Dermis blood vessel endothelial cell (primary cell): ENCODE measurements at regions not wholly inside any gene's neighbourhood (a gene's known extent, or its start where the extent isn't known, plus 50 kb on each side); places are given as distances from the start of the nearest gene placed in this dataset.
A peak's percentile ranks its signal among the peaks of the same experiment; 100 is the strongest.

Experiments used
- DNase-seq: peaks from one replicate; pipeline ENCODE4 v3.0.0; 2010

DNA sequence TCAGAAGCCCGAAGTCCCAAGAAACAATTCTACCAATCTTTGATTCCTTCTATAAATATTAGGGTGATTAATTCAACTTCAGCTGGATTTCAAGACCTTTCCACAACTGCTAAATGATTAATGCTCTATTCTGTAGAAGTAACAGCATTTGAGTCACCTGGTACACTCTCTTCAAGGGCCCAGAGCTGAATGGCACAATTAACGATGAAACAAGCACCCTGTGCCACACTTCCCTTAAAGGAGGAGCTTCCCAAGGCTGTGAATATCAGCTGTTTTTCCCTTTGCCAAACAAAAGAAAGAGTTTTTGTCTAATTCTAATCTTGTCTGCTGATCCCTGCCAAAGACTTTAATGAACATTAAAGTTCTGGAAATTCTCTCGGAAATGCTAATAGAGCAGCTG lies 56.0 kb downstream of the BOD1L2 start:
- no peak for DNase-seq

DNA sequence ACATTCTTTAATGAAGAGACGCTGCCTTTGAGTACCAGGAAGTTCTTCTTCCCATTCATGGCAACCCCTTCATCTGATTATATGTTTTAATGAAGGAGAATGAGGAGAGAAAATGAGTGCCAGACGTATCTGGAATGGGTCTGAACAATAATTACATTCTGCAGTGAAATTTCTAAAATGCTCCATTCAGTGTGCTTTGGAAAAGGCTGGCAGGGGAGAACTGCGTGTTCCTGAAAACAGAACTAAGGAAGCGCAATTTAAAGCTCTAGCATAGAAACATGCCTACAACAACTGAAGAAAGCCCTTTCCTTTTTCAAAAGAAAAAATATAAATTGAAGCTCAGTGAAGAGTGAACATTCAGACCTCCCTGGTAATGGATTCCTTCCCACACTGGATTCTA lies 58.8 kb downstream of the BOD1L2 start:
- DNase-seq = no peak

DNA sequence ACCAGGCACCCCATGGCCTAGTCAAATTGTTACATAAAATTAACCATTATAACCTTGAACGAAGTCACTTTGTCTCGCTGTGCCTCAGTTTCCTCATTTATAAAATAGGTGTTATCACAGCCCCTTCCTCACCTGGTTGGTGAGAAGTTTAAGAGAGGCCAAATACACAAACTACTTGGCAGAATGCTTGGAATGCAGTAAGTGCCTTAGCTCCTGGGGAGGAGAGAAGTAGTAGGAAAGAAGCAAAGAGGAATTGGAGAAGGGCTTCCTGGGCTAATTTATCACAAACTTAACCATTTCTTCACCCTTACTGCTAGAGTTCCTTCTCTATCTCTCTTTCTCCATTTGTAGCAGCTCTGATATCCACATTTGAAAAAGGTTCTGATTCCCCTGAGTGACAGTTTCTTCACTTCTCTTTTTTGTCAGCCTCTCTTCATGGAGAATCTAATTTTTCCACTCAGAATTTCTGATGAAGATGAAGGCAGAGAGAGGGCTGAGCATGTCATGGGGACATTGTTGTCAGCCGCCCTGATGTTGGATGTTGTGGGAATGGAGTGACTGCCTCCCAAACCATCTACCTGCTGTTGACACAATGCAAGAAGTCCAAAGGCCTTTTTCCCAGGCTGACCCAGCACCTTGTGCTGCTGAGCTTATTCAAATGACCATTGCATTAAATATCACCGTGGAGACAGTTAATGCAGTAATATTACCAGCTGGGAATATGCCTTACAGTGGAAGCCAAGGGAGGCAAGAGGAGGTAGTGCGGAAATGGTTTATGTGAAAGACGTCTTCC lies 60.4 kb downstream of the BOD1L2 start:
- no peak for DNase-seq

DNA sequence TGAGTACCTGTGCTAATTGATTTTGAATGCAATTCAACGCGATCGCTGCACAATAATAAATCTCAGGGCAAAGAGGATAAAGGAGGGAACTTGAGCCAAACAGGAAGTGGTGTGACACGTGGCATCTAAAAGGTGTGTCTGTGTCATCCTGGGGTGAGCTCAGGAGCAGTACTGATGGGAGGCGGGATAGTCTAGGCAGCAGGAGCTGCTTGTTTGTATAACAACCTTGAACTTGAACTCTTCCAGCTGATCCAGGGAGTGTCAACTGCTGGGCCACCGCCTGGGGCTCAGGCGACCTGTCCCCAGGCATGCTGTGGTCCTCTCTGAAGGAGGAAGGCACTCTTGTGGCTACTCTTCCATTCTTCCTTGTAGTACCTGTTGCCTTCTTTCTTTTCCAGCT lies 61.2 kb downstream of the BOD1L2 start:
- DNase-seq = no peak

DNA sequence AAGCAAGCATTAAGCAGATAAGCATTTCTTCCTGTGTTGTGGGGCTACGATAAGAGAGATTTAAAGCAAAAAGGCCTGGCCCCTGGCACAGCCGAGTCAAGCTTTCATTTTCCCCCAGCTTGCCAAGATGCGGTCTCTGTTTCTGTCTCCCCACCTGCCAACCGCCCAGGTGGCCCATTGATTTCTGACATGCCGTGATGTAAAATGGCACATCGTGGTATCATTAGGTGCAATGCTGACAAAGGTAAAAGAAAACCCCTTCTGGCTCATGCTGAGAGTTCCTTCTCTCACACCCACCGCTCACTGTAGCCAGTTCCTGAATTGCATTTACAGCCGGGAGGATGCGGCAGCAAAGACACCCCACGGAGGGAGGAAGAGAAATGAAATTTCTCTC lies 62.8 kb downstream of the BOD1L2 start:
- DNase-seq = no peak

DNA sequence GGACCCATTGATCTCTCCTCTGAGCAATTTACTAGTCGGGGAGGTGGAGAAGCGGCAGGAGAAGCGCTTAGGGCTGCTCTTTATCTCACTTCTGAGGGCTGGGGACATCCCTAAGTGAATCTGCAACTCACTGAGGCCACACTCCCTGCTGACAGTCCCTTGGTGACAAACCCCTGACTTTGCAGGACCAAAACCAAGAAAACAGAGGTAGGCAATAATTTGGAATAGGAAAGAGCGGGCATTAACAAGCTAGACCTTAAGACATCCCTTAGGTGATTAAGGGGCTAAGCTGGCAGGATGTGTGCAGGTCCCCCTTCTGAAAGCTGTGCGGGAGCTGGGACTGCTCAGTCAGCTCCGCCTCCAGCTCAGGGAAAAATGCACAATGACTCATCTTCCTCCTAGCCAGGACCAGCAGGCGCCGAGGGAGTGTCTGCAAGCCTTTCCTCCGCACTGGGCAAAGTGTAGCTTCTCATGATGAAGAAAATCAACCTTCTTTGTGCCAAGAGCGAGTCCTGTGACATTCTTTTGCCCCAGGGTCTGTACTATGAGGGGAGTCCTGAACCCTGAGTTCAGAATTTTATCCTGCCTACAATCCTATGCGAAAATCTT lies 63.3 kb downstream of the BOD1L2 start:
- DNase-seq = peak; percentile 77

DNA sequence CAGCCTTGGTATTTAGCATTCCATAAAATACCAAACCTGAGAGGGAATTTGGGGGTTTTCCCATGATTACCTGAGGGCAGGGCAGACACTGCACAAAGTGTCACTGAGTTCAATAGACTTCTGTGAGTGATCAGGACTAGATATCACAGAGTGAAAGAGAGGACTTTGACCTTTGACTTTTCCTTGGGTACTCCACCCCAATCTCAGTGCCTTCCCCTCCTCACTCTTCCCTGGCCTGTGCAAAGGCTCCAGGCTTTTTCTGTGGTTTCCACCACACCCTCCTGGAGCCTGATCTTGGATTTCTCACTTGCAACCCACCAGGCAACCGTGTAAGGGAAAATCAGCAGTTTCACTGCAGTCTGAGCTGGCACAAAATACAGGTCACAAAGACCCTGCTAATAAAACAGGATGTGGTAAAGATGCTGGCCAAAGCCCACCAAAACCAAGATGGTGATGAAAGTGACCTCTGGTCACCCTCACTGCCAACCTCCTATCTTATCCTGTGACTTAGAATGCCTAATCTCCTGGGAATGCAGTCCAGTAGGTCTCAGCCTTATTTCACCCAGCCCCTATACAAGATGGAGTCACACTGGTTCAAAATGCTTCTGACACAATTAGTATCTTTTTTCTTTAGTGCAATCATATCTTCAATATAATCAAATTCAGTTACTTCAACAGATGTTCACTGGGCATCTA lies 64.0 kb downstream of the BOD1L2 start:
- DNase-seq = no peak

DNA sequence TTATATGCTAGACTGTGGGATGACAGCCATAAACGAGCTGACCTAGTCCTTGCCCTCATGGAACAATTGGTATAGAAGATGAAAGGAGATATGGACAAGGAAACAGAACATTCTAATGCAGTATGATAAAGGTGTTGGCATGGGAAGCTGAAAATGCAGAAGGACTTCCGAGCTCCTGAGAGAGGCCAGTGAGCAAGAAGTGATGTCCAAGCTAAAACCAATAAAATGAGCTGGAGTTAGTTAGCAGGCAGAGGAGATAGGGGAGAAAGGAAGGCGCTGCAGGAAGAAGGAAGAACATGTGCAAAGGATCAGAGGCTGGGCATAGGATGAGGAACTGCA lies 64.5 kb downstream of the BOD1L2 start:
- no peak for DNase-seq

DNA sequence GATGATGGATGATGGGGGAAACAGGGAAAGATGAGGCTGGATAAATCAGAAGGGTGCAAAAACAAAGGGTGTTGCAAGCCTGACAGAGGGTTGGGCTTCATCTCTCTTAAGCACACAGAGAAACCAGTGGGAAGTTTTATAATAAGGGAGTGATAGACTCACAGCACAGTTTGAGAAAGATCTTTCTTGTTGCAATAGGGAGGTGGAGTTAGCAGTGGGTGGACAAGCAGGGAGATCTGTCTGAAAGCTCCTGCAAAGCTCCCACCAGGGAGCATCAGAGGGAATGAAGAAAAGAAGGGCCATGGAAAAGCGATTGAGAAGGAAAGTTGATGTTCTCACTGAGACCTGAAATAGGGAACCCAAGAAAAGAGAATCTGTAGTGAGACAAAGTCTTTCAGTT lies 64.9 kb downstream of the BOD1L2 start:
- no peak for DNase-seq

DNA sequence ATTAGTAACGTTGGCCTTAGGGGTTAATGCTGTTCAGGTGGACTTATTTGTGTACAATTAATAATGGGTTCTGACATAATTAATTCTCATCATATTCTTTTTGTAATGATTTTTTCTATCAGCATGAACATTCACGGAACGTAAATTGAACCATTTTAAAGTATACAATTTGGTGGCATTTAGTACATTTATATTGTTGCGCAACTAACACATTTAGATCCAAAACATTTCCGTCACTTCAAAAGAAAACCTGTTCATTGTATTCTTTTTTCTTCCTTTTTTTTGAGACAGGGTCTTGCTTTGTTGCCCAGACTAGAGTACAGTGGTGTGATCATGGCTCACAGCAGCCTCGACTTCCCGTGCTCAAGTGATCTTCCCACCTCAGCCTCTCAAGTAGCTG lies 65.8 kb downstream of the BOD1L2 start:
- no peak for DNase-seq

DNA sequence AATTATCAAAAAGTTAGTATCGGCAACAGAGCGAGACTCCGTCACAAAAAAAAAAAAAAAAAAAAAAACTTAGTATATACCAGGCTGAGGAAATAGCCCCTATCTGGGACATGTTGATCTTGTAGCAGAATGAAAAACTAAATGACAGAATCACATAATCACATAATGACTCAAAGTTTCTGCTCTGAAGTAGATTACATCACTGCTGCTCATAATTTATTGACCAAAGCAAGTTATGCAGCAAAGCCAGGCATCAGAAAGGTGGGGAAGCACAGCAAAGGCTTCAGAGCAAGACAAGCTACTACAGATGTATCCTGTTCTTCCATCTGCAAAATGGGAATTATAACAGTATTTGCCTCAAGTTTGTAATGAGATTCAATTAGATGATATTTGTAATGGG lies 68.1 kb downstream of the BOD1L2 start:
- DNase-seq = no peak

DNA sequence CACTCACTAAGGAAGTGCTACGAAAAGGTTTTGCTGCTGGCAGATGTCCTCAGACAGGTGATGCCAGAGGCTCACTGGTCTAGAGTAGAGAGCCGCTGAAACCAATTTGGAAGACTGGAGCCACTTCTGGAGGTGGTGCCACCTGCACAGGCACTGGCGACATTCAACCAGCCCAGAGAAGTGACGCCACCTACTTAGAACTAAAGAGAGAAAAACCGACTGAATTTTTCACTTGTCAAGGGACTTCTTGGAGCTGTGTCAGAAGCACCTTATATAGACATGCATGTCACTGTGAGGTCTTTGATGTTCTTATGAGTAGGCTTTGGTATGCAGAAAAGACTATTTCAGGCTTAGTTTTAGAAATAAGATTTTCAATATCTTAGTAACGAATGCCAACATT lies 71.4 kb downstream of the BOD1L2 start:
- no peak for DNase-seq

DNA sequence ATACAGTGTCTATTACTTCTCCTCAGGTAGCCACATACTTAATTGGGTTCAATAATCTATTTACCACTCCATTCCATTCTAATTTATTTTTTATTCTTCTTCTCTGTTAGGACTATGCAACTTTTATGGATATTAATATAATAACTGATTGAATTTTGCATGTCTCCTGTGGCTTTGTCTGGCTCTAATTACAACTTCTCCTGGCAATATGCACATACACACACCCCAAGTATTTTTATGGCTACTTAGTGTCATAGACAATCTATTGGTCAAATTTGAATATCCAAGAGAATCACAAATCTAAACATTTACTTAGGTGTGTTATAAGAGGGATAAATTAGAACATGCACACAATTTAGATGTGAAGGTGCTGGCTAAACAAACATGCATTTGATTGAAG lies 73.1 kb downstream of the BOD1L2 start:
- no peak for DNase-seq

DNA sequence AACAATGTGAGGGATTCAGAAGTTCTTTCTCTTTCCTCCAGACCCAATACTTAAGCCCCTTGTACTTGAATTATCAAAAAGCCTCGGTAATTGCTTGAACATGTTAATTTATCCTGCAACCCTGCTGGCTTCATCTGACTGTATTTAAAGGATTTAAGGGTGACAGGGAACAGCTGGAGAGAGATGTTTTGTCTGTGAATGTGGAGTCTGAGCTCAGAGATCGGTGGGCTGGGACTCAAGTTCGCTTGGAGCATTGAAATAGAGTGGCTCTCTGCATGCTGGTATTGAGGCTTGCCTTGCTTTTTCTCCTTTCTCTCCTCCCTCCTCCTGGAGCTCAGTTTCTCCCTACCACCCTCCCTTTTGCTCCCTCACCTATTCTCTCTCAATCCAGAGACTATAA lies 73.6 kb downstream of the BOD1L2 start:
- DNase-seq = no peak

DNA sequence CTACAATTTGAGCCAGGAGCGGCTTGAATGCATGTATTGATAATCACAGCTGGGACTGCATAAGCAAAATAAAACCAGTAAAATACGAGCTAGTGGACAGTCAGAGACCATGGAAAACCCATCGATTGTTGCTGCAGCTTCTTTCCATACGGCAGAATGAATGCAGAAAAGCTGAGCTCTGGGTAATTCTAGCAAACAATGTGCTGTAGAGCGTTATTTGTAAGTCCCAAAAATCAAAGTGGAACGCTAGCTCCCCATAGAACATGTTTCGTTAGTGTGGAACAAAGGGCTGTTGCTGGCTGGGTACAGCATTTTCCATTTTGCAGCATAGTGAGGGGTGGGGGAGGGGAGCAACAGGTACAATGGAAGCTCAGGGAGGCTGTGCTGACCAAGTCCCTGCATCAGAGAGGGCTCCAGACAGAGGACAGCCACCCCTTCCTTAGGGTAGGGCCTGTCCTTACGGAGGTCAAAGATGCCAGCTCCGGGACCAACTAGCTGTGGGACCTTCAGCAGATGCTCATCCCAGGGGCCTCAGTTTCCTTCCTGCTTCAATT lies 74.1 kb downstream of the BOD1L2 start:
- no peak for DNase-seq

DNA sequence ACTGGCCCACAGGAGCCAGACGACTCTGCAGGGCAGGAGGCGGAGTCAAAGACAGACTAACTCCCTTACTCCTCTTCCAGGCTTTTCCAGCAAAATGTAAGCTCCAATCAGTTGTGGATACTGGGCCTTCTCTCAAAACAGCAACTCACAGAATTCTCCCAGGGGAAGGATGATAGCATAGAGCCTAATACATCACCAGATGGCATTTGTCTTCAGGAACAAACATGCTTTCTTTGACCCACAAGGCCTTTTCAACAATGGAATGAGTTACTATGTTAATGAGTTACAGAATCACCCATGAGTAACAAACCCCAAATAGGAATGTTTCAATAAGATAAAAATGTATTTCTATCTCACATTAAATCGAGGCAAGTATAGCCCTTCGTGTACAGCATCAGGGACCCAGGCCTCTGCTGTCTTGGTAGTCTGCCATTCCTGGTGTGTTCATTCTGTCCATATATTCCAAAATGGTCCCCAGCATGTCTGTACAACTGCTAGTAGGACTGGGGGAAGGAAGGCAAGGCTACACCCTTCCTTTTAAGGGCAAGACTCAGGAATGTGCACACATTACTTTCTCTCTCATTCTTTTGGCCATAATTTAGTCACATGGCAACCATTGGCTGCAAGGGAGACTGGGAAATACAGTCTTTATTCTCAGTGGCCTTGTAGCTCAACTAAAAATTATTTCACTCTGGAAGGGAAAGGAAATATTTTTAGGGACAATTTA lies 76.4 kb downstream of the BOD1L2 start:
- DNase-seq = no peak

DNA sequence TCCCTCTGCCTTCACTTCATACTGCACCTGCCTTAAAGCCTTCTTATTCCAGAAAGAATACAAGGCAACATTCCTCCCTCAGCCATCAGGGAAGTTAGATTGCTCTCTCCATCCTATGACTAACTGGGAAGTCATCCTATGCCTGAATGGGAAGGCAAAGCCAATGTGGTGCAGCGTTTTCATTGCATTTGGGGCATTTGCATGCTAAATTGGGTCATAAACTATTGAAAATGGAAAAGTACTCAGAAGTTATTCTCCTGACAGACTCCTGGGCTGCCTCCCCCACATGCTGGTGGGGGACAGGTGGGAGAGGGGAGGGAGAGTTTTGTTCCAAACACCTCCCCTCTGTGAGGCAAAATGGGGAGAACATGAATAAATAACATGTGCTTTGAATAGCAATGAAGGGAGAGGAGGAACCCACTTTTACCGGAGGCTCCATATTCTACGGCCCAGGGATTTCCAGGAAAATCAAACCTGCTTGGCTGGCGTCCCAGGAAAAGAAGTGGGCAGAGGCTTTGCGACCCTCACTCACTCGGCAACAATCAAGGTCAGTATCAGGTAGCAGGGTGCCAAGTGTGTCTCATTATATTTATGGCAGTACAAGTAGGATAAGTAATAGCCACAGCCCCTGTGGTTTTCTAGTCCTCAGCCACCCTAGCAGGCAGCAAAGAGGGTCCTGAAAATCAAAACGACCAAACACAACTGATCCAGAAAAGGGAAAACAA lies 84.1 kb downstream of the BOD1L2 start:
- DNase-seq = no peak

DNA sequence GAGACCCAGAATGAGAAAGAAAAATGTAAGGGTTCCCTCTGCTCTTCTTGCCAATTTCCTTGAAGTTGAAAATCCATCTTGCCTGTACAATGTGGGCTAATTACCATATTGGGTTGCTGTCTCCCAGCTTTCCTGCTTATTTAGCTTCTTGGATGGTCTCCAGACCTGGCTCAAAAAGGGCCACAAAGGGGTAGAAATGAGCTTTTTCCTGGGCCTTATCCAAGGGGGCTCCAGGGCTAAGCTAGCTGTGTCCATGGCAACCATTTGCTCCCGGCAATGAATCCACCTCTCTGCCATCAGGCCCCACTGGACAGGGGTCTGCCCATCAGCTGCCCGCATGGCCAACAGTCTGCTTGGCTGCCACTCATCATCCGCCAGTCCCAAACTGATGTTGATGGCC lies 85.0 kb downstream of the BOD1L2 start:
- DNase-seq = no peak

DNA sequence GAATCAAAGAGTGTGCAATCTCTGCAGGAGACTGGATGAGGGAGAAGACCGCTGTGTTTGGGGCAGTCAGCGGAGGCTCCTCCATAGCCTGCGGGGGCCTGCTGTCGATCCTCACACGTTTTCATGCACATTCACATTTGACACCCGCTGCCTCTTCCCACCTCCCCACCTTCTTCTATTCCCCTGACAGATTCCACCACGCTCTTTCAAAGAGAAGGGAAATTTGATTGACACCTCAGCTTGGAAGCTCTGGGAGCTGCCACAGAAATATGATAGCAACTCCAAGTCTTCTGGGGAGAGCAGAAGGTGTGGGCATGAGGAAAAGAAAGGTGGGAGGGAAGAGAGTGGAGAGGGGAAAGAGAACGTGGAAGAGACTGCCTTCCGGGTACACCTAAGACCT lies 87.5 kb downstream of the BOD1L2 start:
- no peak for DNase-seq

DNA sequence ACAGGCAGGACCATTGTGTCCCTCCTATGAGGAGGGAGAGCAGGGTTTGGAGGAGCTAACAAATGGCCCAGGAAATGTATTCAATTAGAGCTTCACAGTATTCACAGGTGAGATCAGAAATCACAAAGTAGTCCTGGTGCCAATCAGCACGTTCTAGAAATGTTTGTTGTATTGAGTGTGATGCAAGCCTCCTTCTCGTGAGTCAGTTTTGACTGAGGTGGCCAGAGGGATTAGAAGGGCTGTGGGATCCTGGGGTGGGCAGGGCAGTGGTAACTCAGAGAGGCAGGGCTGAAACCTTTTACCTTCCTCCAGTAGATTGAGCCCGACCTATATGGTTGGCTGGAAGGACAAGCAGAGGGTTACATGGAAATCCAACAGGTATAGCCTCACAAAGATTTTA lies 95.0 kb downstream of the BOD1L2 start:
- DNase-seq = no peak

DNA sequence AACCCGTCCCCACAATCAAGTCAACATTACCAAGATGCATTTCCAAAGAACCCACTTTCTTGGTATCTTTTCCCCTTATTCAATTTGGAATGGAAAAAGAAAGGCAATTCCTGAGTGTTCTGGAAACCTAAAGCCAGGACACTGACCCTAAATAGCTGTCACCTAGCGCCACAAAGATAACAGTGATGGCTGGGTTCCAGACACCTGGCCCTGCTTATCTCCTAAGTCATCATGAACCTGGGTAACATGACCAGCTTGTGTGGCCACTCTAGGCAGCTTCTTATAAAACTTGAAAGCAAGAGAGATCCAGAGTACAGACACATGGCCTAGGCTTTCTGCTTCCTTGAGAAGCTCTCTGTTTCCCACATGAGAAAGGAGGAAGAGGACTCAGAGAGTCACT lies 95.4 kb downstream of the BOD1L2 start:
- DNase-seq = no peak

DNA sequence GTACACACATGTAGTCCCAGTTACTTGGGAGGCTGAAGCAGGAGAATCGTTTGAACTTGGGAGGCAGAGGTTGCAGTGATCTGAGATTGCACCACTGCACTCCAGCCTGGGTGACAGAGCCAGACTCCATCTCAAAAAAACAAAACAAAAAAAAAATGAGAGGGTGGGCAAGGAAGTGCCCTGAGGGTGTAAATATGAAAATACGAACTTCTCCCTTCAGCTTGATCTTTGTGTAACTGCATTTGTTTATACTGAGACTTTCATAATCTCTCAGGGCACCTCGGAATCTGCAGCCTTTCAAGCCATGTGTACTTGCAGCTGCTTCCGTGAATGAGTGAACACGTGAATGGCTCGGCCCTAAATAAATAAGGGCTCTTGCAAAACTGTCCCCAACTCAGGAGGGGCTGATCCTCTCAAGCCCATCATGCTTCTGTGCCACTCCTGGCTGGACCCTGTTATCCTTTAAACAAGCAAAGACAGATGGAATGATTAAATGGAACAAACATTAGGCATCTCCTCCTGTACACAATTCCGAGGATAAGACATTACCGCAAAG lies 96.8 kb downstream of the BOD1L2 start:
- no peak for DNase-seq
